NCI-H1694 (cell line): ENCODE measurements at regions not wholly inside any gene's neighbourhood (a gene's known extent, or its start where the extent isn't known, plus 50 kb on each side); places are given as distances from the start of the nearest gene placed in this dataset.

ENCODE experiments used
- DNase-seq: peaks from one replicate; lab custom pipeline; 2025; lab: John Stamatoyannopoulos, UW

- no peak for DNase-seq
Observed at GRCh38 chr2:118698564-118698963, 148.9 kb downstream of the EN1 start.

GRCh38 chr2:118697781-118698180 lies 149.7 kb downstream of the EN1 start:
- no peak for DNase-seq

- no peak for DNase-seq
Observed at GRCh38 chr2:118696786-118697465, 150.5 kb downstream of the EN1 start.

GRCh38 chr2:118693287-118693822 lies 154.1 kb downstream of the EN1 start:
- no peak for DNase-seq

- no peak for DNase-seq
Observed at GRCh38 chr2:118689874-118690273, 157.6 kb downstream of the EN1 start.

GRCh38 chr2:118689456-118689855 lies 158.0 kb downstream of the EN1 start:
- DNase-seq = no peak

- no peak for DNase-seq
Observed at GRCh38 chr2:118689033-118689432, 158.4 kb downstream of the EN1 start.

GRCh38 chr2:118687698-118688097 lies 159.8 kb downstream of the EN1 start:
- DNase-seq = no peak

- no peak for DNase-seq
Observed at GRCh38 chr2:118687192-118687591, 160.3 kb downstream of the EN1 start.

GRCh38 chr2:118686346-118686745 lies 161.1 kb downstream of the EN1 start:
- no peak for DNase-seq

- no peak for DNase-seq
Observed at GRCh38 chr2:118683460-118683859, 164.0 kb downstream of the EN1 start.

- no peak for DNase-seq
Observed at GRCh38 chr2:118678985-118679384, 168.5 kb downstream of the EN1 start.

GRCh38 chr2:118677546-118677945 lies 169.9 kb downstream of the EN1 start:
- no peak for DNase-seq

GRCh38 chr2:118675531-118675930 lies 171.9 kb downstream of the EN1 start:
- no peak for DNase-seq

GRCh38 chr2:118672571-118673158 lies 174.8 kb downstream of the EN1 start:
- no peak for DNase-seq

- DNase-seq = no peak
Observed at GRCh38 chr2:118671701-118672454, 175.6 kb downstream of the EN1 start.

- DNase-seq = no peak
Observed at GRCh38 chr2:118670838-118671237, 176.6 kb downstream of the EN1 start.

- DNase-seq = no peak
Observed at GRCh38 chr2:118670276-118670675, 177.2 kb downstream of the EN1 start.

GRCh38 chr2:118669654-118670053 lies 177.8 kb downstream of the EN1 start:
- DNase-seq = no peak

- no peak for DNase-seq
Observed at GRCh38 chr2:118668431-118669424, 178.7 kb downstream of the EN1 start.

- no peak for DNase-seq
Observed at GRCh38 chr2:118667964-118668363, 179.5 kb downstream of the EN1 start.

- no peak for DNase-seq
Observed at GRCh38 chr2:118667348-118667747, 180.1 kb downstream of the EN1 start.
